Sigmoid colon (tissue), 4 donors: ENCODE measurements at regions not wholly inside any gene's neighbourhood (a gene's known extent, or its start where the extent isn't known, plus 50 kb on each side); places are given as distances from the start of the nearest gene placed in this dataset.

Source experiments
- POLR2A ChIP-seq, 2 donors: fragments of 450-650 bp; IDR thresholded peaks; one replicate each; pipeline ENCODE4 v1.6.1; 2016; ENCODE audit warnings: antibody characterized with exemption in 2 of 2, mild to moderate bottlenecking in 2 of 2, moderate library complexity in 2 of 2
- POLR2AphosphoS5 ChIP-seq, 4 donors: sonication (generic); formaldehyde crosslinking; IDR thresholded peaks; one replicate each; pipeline ENCODE4 v1.6.1; 2017; ENCODE audit warnings: antibody characterized with exemption in 4 of 4

DNA sequence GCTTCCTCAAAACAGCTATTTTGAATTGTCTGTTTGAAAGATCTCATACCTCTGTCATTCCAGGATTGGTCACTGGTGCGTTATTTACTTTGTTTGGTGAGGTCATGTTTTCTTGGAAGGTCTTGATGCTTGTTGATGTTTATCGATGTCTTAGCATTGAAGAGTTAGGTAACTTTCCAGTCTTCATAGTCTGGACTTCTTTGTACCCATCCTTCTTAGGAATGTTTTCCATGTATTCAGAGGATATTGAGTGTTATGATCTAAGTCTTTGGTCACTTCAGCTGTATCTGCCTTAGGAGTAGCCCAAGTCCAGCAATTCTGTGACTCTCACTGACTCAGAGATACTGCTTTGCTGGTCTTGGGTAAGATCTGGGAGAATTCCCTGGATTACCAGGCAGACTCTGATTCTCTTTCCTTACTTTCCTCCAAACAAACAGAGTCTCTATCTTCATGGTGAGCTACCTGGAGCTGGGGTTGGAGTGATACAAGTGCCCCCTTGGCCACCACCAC, 398.6 kb downstream of the ZIC4 start:
- TF ChIP-seq POLR2A (IDR thresholded peaks at IDR 0.05) (no peak), POLR2AphosphoS5 (IDR thresholded peaks at IDR 0.05) (no peak)
